Dedifferentiated amniotic fluid mesenchymal stem cell (primary cell): ENCODE measurements at regions not wholly inside any gene's neighbourhood (a gene's known extent, or its start where the extent isn't known, plus 50 kb on each side); places are given as distances from the start of the nearest gene placed in this dataset.
A peak's percentile ranks its signal among the peaks of the same experiment; 100 is the strongest.
"Not testable (repeated sequence)": the region's sequence is repeated elsewhere in the genome, so short reads cannot be mapped to it uniquely, and the experiment has no call there.

Experiments used
- DNase-seq: peaks from one replicate; pipeline ENCODE4 v3.0.0-alpha.2; 2016; ENCODE audit errors: extremely low spot score

DNA sequence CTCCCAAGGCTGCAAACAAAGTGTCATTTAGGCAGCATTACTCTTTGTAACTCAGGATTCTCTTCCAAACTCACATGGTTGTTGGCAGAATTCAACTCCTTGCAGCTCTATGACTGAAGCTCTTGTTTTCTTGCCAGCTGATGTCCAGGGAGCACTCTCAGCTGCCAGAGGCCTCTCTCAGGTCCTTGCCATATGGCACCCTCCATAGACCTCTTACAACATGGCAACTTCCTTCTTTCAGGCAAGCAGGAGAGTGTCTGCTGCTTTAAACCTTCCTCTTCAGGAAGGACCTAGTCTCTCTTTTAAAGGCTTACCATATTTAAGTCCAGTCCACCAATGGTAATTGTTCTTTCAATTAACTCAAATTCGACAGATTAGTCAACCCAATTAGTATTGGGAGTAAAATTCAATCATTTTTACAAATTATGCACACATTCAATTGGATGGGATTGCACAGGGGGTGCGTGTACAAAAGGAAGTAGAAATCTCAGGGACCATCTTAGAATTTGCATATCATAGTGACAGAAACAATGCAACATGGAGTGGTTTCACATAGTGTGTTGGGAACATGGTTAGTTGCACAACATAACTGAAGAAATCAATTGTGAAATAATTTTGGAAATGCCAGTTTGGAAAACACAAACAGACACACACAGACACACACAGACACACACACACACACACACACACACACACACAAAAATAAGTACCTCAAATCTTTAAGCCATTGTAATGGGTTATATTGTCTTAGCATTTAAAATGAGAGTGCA is 893.5 kb upstream of the ZEB2 start:
- no peak for DNase-seq

DNA sequence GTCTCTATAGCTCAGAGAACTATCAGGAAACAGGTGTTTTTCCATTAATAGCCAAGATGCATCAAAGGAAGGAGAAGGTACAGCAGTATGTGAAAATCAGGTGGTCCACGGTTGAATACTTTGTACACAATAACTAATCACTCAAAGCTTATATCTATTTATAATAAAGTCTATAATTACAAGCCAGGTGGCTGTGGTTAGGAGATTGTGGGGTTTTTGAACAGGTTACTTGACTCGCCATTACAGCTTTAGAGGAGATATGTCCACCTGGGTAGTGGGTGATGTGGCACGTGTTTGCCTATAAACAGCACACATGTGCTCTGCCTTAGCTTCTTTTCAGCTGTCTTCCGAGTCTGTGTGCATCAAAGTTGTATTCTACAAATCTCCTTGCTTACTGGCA is 892.2 kb upstream of the ZEB2 start:
- DNase-seq = no peak

DNA sequence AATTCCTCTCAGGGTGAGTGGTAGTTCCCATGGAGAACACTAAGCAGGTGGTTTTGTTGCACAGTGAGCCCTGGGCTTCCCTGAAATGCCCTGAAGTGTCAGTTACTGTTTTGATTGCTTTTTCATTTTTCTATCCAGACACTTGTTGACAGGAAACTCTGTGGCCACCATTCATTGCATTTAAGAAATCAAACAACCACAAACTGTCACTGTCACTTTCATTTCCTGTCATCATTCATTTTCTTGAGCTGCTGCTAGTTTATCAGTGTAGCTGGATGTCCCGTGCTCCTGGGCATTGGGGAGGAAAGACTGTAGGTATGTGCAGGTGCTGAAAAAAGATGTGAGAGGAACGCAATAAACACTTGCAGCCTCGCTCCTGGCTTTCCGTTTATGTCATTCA is 891.6 kb upstream of the ZEB2 start:
- DNase-seq = no peak

- DNase-seq = peak; percentile 26
These were observed 890.2 kb upstream of the ZEB2 start for GRCh38 chr2:145410086-145410485.

GRCh38 chr2:145408980-145409379 is 889.1 kb upstream of the ZEB2 start:
- no peak for DNase-seq

DNA sequence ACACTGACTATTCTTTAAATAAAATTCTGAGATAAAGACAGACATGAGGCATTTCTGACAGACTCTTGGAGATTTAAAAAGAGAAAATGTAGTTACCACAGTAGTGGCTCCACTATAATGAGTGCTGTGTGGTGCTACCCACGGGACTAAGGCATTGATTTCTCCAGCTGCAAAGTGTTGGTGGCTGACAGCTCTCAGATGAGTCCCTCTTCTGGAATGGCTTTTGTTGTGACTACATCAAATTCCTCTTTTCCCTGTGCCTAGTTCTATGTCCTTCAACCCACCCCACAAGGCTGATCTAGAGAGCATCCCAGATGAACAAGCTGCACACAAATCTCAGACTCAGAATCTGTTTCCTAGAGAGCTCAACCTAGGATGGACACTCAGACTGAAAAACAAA is 884.8 kb upstream of the ZEB2 start:
- DNase-seq = no peak

GRCh38 chr2:145402706-145403277 is 882.9 kb upstream of the ZEB2 start:
- no peak for DNase-seq

GRCh38 chr2:145399131-145399530 is 879.2 kb upstream of the ZEB2 start:
- DNase-seq = no peak

DNA sequence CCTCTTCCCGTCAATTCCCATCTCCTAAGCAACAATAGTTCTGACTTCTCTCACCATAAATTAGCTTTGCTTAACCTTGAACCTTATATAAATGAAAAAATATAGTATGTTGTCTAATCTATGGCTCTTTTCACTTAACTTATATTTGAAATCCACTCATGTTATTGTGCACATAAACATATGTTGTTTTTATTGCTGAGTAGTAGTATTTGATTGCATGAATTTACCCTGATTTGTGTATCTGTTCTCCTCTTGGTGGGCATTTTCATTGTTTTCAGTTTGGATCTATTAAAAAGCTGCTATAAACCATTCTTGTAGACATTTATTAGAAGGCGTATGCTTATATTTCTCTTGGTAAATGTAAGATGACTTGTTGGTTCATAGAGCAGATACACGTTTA is 874.3 kb upstream of the ZEB2 start:
- DNase-seq = no peak

DNA sequence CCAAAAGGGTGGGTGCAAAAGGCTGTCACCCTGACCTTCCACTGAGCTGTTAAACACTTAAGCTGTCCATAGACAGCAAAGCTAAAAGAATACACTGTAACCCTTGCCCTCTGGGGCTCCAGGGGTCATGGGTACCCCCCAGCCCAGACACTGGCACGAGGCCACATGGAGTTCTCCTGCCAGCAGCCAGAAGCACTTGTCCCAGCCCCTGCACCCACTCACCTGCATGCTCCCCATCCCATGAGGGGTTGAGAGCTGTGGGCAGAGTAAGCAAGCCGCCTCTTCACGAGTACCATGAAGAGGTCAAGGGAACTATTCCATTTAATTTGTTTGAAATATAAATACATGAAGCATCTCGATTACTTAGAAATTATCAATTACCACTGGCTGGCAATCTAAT is 867.1 kb upstream of the ZEB2 start:
- no peak for DNase-seq

- DNase-seq = no peak
These were observed 864.0 kb upstream of the ZEB2 start for GRCh38 chr2:145383961-145384360.

DNA sequence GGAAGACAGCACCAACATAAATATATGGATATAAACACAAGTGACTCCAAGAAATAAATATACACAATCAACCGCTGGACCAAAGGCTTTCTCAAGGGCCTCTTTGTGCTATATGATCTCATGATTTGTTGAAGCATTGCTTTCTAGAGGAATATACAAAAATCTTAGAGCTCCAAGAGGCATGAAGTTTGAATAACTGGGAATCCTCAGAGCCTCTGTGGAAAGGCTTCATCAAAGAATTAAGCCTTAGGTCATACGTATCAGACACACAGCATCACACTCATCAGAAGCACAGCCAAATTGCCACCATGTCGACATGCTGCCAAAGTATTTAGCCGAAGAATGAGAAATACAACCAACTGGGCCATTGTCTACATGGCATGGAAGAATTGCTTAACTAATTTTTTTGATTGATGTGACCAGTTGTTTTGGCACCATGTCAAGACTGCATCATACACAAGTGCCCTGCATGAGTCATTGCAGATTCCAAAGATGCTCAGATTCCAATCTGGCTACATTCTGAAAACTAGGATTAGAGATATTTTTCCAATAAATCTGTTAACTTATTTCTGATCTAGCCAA is 860.6 kb upstream of the ZEB2 start:
- peak; percentile 67 for DNase-seq

DNA sequence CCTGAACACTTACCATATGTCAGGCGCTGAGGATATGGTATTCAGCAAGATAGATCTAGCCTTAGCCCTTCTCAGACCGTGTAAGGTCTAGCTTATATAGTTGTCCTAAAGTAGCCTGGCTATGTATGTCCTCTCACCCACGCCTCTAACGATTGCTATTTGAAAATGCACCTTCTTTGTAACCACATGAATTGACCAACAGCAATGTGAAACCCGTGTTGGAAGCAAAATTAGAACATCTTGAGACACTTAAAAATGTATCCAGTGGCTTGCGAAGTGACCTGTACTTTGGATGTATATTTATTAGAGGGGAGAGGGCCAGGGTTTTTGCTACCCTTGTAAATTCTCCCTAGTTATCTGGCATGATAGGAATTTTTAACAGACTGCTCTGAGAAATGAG is 860.0 kb upstream of the ZEB2 start:
- no peak for DNase-seq

- DNase-seq = no peak
These were observed 854.2 kb upstream of the ZEB2 start for GRCh38 chr2:145374165-145374564.

DNA sequence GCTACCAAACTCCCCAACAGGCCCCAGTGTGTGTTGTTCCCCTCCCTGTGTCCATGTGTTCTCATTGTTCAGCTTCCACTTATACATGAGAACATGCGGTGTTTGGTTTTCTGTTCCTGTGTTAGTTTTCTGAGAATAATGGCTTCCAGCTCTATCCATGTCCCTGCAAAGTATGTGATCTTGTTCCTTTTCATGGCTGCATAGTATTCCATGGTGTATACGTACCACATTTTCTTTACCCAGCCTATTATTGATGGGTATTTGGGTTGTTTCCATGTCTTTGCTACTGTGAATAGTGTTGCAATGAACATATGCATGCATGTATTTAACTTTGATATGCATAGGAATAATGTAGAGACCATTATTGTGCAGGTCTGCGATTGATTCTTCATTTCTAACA is 847.4 kb upstream of the ZEB2 start:
- not testable (repeated sequence) for DNase-seq

GRCh38 chr2:145366341-145366740 is 846.4 kb upstream of the ZEB2 start:
- no peak for DNase-seq

GRCh38 chr2:145360129-145360790 is 840.3 kb upstream of the ZEB2 start:
- no peak for DNase-seq

DNA sequence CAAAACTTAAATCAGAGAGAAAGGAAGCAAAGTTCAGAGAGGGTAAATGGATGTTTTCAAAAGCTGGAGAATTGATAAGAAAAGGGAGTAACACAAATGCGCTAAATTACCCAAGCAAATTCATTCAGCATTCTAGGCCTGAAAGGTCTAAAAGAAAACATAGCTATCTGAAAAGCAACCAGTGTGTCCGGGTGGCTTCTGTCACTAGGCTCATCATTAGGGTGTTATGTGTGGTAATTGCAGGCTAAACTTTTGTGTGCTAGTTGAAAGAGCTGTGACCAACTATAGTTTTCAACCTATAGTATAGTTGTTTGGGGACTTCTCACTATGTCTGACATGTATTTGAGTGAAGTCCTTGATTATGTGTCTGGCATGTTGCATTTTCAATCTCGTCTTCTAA is 839.6 kb upstream of the ZEB2 start:
- no peak for DNase-seq

DNA sequence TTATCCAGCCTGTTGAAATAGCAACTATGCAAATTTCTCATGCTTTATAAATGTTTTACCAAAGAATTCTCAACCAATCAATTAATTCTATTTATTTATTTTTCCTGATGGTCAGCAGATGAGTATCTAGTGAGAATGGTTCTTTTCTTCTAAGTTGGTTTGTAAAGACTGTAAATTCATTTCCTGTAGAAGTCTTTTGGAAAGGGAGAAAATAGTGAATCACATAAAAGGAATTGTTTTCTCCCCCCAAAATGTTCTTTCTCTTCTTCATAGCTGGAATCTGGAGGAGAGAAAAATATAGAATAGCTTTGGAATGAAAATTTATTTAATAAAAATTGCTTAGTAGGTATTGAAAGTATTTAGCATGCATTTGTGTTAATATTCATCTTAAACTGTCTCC is 836.1 kb upstream of the ZEB2 start:
- no peak for DNase-seq

DNA sequence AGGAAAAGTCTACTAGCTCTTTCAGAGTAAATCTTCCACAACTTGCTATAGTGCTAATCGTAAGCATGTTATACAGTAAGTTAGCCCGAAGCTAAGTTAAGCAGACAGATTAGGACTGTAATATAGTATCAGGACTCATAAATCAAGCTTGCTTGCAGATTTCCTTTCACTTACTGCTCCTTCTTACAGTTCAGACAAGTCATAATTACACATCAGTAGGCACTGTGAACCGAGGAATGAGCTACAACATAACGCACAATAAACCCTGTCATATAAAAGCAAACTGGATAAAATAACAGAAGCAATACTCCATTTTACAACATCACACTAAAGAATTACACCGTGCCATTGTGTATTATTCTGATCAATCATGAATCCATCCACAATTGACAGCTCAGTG is 832.6 kb upstream of the ZEB2 start:
- DNase-seq = no peak

GRCh38 chr2:145351864-145352425 is 832.0 kb upstream of the ZEB2 start:
- no peak for DNase-seq

- peak; percentile 69 for DNase-seq
These were observed 830.1 kb upstream of the ZEB2 start for GRCh38 chr2:145350011-145350410.
